ENCODE measurements at regions not wholly inside any gene's neighbourhood (a gene's known extent, or its start where the extent isn't known, plus 50 kb on each side); places are given as distances from the start of the nearest gene placed in this dataset.

DNA sequence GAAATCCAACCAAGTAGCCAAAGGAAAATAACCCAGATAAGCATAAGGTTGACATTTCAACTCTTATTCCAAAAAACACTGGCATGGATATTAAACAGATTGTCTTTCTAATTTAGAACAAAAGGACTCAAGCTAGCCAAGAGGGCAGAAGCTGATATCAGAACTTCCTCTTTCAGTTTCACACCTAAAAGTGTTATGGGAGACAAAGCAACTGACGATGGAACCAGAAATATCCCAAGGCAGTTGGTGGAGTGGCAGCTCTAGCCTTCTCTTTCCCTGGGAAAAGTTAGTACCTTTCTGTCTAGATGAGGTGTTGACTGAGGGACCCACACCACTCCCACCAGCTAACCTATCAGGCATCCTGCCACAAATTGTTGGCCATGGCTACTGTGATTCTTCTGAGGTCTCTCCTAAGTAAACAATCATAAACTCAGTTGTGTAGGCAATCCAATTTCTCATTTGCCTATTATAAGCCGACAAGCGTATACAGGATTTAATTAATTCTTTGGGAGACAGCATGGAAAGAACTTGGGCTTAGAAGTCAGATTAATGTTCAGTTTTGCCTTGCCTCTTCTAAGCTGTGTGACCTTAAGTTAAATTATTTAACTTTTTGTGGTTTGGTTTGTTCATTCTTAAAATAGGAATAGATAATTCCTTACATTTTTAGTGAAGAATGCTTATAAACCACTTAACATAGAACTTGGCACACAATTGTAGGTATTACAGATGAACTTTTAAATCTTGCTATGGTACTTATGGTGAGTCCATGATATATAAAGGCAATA lies 110.9 kb upstream of the ADAMTSL1 start:
- H3K4me1 ChIP-seq (ENCODE audit: control insufficient read depth in 3 of 3, insufficient read depth in 2 of 3, low read depth in 1 of 3, low read length in 2 of 3): no peaks in the 10 kb centered on the region
- H3K27ac ChIP-seq (ENCODE audit: low read depth in 1 of 3, low read length in 2 of 3): no peak overlapping the region
- FAIRE-seq (no peak), DNase-seq (peak in 1 of 2 donors; percentile 15)
- no peaks in the 10 kb centered on the region for H3K9me3 ChIP-seq (ENCODE audit: control insufficient read depth in 2 of 2, insufficient read depth in 1 of 2, low read depth in 1 of 2, low read length in 1 of 2)
- no peaks in the 10 kb centered on the region for H3K27me3 ChIP-seq (ENCODE audit: control insufficient read depth in 3 of 3, insufficient read depth in 3 of 3, low read length in 3 of 3)
- no peaks in the 10 kb centered on the region for H3K36me3 ChIP-seq (ENCODE audit: control insufficient read depth in 3 of 3, insufficient read depth in 2 of 3, low read depth in 1 of 3, low read length in 3 of 3)
- 12 to 47% (median 27%) methylated on average over 3 of the region's 3 CpGs for WGBS, 3 donors
- H3K4me3 ChIP-seq (ENCODE audit: low read depth in 1 of 3, low read length in 3 of 3): no peak overlapping the region

- DNase-seq (no peak), FAIRE-seq (no peak)
- no peaks in the 10 kb centered on the region for H3K27me3 ChIP-seq (ENCODE audit: control insufficient read depth in 3 of 3, insufficient read depth in 3 of 3, low read length in 3 of 3)
- H3K27ac ChIP-seq (ENCODE audit: low read depth in 1 of 3, low read length in 2 of 3): no peak overlapping the region
- H3K9me3 ChIP-seq (ENCODE audit: control insufficient read depth in 2 of 2, insufficient read depth in 1 of 2, low read depth in 1 of 2, low read length in 1 of 2): no peaks in the 10 kb centered on the region
- WGBS, 3 donors: 81 to 89% (median 87%) methylated on average over 6 of the region's 6 CpGs
- H3K36me3 ChIP-seq (ENCODE audit: control insufficient read depth in 3 of 3, insufficient read depth in 2 of 3, low read depth in 1 of 3, low read length in 3 of 3): no peaks in the 10 kb centered on the region
- no peak overlapping the region for H3K4me3 ChIP-seq (ENCODE audit: low read depth in 1 of 3, low read length in 3 of 3)
- H3K4me1 ChIP-seq (ENCODE audit: control insufficient read depth in 3 of 3, insufficient read depth in 2 of 3, low read depth in 1 of 3, low read length in 2 of 3): no peaks in the 10 kb centered on the region
These were observed 108.3 kb upstream of the ADAMTSL1 start for GRCh38 chr9:18365651-18366050.

- H3K9me3 ChIP-seq (ENCODE audit: control insufficient read depth in 2 of 2, insufficient read depth in 1 of 2, low read depth in 1 of 2, low read length in 1 of 2): no peaks in the 10 kb centered on the region
- FAIRE-seq: no peak
These were observed 107.8 kb upstream of the ADAMTSL1 start for GRCh38 chr9:18366184-18366583.

GRCh38 chr9:18368206-18368605 lies 105.7 kb upstream of the ADAMTSL1 start:
- 86 to 91% (median 91%) methylated on average over 4 of the region's 4 CpGs for WGBS, 3 donors
- Histone ChIP-seq H3K27ac (ENCODE audit: low read depth in 1 of 3, low read length in 2 of 3) (no peak overlapping the region), H3K27me3 (ENCODE audit: control insufficient read depth in 3 of 3, insufficient read depth in 3 of 3, low read length in 3 of 3) (no peaks in the 10 kb centered on the region), H3K4me3 (ENCODE audit: low read depth in 1 of 3, low read length in 3 of 3) (no peak overlapping the region), H3K36me3 (ENCODE audit: control insufficient read depth in 3 of 3, insufficient read depth in 2 of 3, low read depth in 1 of 3, low read length in 3 of 3) (no peaks in the 10 kb centered on the region), H3K4me1 (ENCODE audit: control insufficient read depth in 3 of 3, insufficient read depth in 2 of 3, low read depth in 1 of 3, low read length in 2 of 3) (no peaks in the 10 kb centered on the region), H3K9me3 (ENCODE audit: control insufficient read depth in 2 of 2, insufficient read depth in 1 of 2, low read depth in 1 of 2, low read length in 1 of 2) (no peaks in the 10 kb centered on the region)
- DNase-seq (no peak), FAIRE-seq (no peak)

More at GRCh38 chr9:18366184-18366583, 107.8 kb upstream of the ADAMTSL1 start:
- Histone ChIP-seq H3K27ac (ENCODE audit: low read depth in 1 of 3, low read length in 2 of 3) (no peak overlapping the region), H3K4me1 (ENCODE audit: control insufficient read depth in 3 of 3, insufficient read depth in 2 of 3, low read depth in 1 of 3, low read length in 2 of 3) (no peaks in the 10 kb centered on the region), H3K36me3 (ENCODE audit: control insufficient read depth in 3 of 3, insufficient read depth in 2 of 3, low read depth in 1 of 3, low read length in 3 of 3) (no peaks in the 10 kb centered on the region), H3K27me3 (ENCODE audit: control insufficient read depth in 3 of 3, insufficient read depth in 3 of 3, low read length in 3 of 3) (no peaks in the 10 kb centered on the region), H3K4me3 (ENCODE audit: low read depth in 1 of 3, low read length in 3 of 3) (no peak overlapping the region)
- DNase-seq: no peak
- WGBS, 3 donors: 66 to 76% (median 72%) methylated on average over 3 of the region's 3 CpGs

DNA sequence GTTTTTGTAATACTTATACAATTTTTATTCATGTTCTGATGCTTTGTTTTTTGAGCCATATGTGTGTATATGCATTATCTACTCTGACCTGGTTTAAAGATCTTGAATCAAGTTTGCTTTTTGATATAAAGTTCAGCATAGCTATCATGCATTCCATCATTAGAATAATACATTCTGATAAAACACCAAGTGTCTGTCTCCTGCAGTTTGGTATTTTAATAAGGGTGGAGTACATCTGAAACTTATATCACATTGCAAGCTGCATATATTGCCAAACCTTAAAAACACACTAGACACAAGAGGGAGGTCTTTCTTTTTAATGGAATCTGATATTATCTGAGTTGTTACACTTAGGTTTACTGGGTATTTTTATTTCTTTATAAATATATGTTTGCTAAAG lies 102.8 kb upstream of the ADAMTSL1 start:
- DNase-seq (no peak), FAIRE-seq (no peak)
- Histone ChIP-seq H3K27ac (ENCODE audit: low read depth in 1 of 3, low read length in 2 of 3) (no peak overlapping the region), H3K27me3 (ENCODE audit: control insufficient read depth in 3 of 3, insufficient read depth in 3 of 3, low read length in 3 of 3) (no peaks in the 10 kb centered on the region), H3K36me3 (ENCODE audit: control insufficient read depth in 3 of 3, insufficient read depth in 2 of 3, low read depth in 1 of 3, low read length in 3 of 3) (no peaks in the 10 kb centered on the region), H3K4me1 (ENCODE audit: control insufficient read depth in 3 of 3, insufficient read depth in 2 of 3, low read depth in 1 of 3, low read length in 2 of 3) (no peaks in the 10 kb centered on the region), H3K9me3 (ENCODE audit: control insufficient read depth in 2 of 2, insufficient read depth in 1 of 2, low read depth in 1 of 2, low read length in 1 of 2) (no peaks in the 10 kb centered on the region), H3K4me3 (ENCODE audit: low read depth in 1 of 3, low read length in 3 of 3) (no peak overlapping the region)

- Histone ChIP-seq H3K9me3 (ENCODE audit: control insufficient read depth in 2 of 2, insufficient read depth in 1 of 2, low read depth in 1 of 2, low read length in 1 of 2) (no peaks in the 10 kb centered on the region), H3K4me1 (ENCODE audit: control insufficient read depth in 3 of 3, insufficient read depth in 2 of 3, low read depth in 1 of 3, low read length in 2 of 3) (no peaks in the 10 kb centered on the region), H3K27me3 (ENCODE audit: control insufficient read depth in 3 of 3, insufficient read depth in 3 of 3, low read length in 3 of 3) (no peaks in the 10 kb centered on the region), H3K36me3 (ENCODE audit: control insufficient read depth in 3 of 3, insufficient read depth in 2 of 3, low read depth in 1 of 3, low read length in 3 of 3) (no peaks in the 10 kb centered on the region), H3K4me3 (ENCODE audit: low read depth in 1 of 3, low read length in 3 of 3) (no peak overlapping the region), H3K27ac (ENCODE audit: low read depth in 1 of 3, low read length in 2 of 3) (no peak overlapping the region)
- FAIRE-seq: no peak
- WGBS, 3 donors: 52 to 56% (median 55%) methylated on average over 3 of the region's 3 CpGs
- no peak for DNase-seq
These were observed 102.3 kb upstream of the ADAMTSL1 start for GRCh38 chr9:18371621-18372020.

GRCh38 chr9:18379073-18379811 lies 94.7 kb upstream of the ADAMTSL1 start:
- FAIRE-seq (no peak), DNase-seq (no peak)
- no peak overlapping the region for H3K4me3 ChIP-seq (ENCODE audit: low read depth in 1 of 3, low read length in 3 of 3)
- no peak overlapping the region for H3K27ac ChIP-seq (ENCODE audit: low read depth in 1 of 3, low read length in 2 of 3)
- no peaks in the 10 kb centered on the region for H3K4me1 ChIP-seq (ENCODE audit: control insufficient read depth in 3 of 3, insufficient read depth in 2 of 3, low read depth in 1 of 3, low read length in 2 of 3)
- WGBS, 3 donors: 63 to 74% (median 73%) methylated on average over 5 of the region's 5 CpGs
- no peaks in the 10 kb centered on the region for H3K9me3 ChIP-seq (ENCODE audit: control insufficient read depth in 2 of 2, insufficient read depth in 1 of 2, low read depth in 1 of 2, low read length in 1 of 2)
- no peaks in the 10 kb centered on the region for H3K36me3 ChIP-seq (ENCODE audit: control insufficient read depth in 3 of 3, insufficient read depth in 2 of 3, low read depth in 1 of 3, low read length in 3 of 3)
- no peaks in the 10 kb centered on the region for H3K27me3 ChIP-seq (ENCODE audit: control insufficient read depth in 3 of 3, insufficient read depth in 3 of 3, low read length in 3 of 3)

- FAIRE-seq: no peak
These were observed 91.7 kb upstream of the ADAMTSL1 start for GRCh38 chr9:18382243-18382642.

More at GRCh38 chr9:18382243-18382642, 91.7 kb upstream of the ADAMTSL1 start:
- H3K4me1 ChIP-seq (ENCODE audit: control insufficient read depth in 3 of 3, insufficient read depth in 2 of 3, low read depth in 1 of 3, low read length in 2 of 3): no peaks in the 10 kb centered on the region
- H3K4me3 ChIP-seq (ENCODE audit: low read depth in 1 of 3, low read length in 3 of 3): no peak overlapping the region
- H3K27me3 ChIP-seq (ENCODE audit: control insufficient read depth in 3 of 3, insufficient read depth in 3 of 3, low read length in 3 of 3): no peaks in the 10 kb centered on the region
- no peaks in the 10 kb centered on the region for H3K9me3 ChIP-seq (ENCODE audit: control insufficient read depth in 2 of 2, insufficient read depth in 1 of 2, low read depth in 1 of 2, low read length in 1 of 2)
- WGBS, 3 donors: 64 to 74% (median 69%) methylated on average over 4 of the region's 4 CpGs
- H3K27ac ChIP-seq (ENCODE audit: low read depth in 1 of 3, low read length in 2 of 3): no peak overlapping the region
- no peak for DNase-seq
- H3K36me3 ChIP-seq (ENCODE audit: control insufficient read depth in 3 of 3, insufficient read depth in 2 of 3, low read depth in 1 of 3, low read length in 3 of 3): no peaks in the 10 kb centered on the region

All from small intestine (tissue), 7 donors.